ENCODE measurements at regions not wholly inside any gene's neighbourhood (a gene's known extent, or its start where the extent isn't known, plus 50 kb on each side); places are given as distances from the start of the nearest gene placed in this dataset.

DNA sequence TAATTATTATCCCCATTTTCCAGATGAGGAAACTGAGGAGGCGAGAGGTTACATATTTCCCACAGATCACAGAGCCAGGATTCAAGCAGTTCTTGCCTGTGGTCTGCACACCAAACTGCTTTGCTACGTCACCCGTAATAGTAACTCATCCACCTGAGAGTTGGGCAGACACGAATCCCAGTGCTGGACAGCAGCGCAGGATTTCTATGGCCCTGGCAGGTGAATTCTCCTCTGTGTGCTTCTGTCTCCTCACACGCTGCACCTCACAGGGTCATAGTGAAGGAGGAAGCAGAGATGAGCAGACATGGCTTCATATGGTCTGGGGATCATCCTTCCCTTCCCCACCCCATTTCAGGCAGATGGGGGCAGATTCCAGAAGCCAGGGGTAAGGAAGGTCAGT, 127.0 kb upstream of the LRFN2 start:
- H3K27me3 ChIP-seq (ENCODE audit: insufficient read depth, low read length) = peaks cover 10% of the 10 kb centered on the region
- H3K9me3 ChIP-seq (ENCODE audit: insufficient read depth, low read depth, low read length) = no peaks in the 10 kb centered on the region
- no peak overlapping the region for H2AFZ ChIP-seq (ENCODE audit: low read depth, low read length)
- Mint-ChIP-seq H3K27ac (ENCODE audit: unreplicated experiment) (no peak overlapping the region), H3K36me3 (ENCODE audit: low read depth, unreplicated experiment) (peaks cover 2% of the 10 kb centered on the region), H3K4me3 (ENCODE audit: unreplicated experiment) (no peak overlapping the region), H3K27me3 (ENCODE audit: low read depth, unreplicated experiment) (peaks cover 33% of the 10 kb centered on the region), H3K9me3 (ENCODE audit: unreplicated experiment) (no peaks in the 10 kb centered on the region), H3K4me1 (ENCODE audit: low read depth, unreplicated experiment) (peaks cover 2% of the 10 kb centered on the region)
- no peaks in the 10 kb centered on the region for H4K20me1 ChIP-seq (ENCODE audit: insufficient read depth, low read length)
- FAIRE-seq (no peak), DNase-seq (ENCODE audit: low read depth) (no peak)
- no peak for TF ChIP-seq EZH2 (IDR thresholded peaks at IDR 0.05; ENCODE audit: insufficient read depth, low read length)
- TF ChIP-seq, protein P1, sequence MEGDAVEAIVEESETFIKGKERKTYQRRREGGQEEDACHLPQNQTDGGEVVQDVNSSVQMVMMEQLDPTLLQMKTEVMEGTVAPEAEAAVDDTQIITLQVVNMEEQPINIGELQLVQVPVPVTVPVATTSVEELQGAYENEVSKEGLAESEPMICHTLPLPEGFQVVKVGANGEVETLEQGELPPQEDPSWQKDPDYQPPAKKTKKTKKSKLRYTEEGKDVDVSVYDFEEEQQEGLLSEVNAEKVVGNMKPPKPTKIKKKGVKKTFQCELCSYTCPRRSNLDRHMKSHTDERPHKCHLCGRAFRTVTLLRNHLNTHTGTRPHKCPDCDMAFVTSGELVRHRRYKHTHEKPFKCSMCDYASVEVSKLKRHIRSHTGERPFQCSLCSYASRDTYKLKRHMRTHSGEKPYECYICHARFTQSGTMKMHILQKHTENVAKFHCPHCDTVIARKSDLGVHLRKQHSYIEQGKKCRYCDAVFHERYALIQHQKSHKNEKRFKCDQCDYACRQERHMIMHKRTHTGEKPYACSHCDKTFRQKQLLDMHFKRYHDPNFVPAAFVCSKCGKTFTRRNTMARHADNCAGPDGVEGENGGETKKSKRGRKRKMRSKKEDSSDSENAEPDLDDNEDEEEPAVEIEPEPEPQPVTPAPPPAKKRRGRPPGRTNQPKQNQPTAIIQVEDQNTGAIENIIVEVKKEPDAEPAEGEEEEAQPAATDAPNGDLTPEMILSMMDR (IDR thresholded peaks at IDR 0.05; ENCODE audit: insufficient read depth, low read depth, low read length) = no peak
- H3K4me3 ChIP-seq (ENCODE audit: insufficient read depth, low read depth, low read length) = no peak overlapping the region
- no peaks in the 10 kb centered on the region for H3K36me3 ChIP-seq (ENCODE audit: insufficient read depth, low read length)
- no peak overlapping the region for H3K27ac ChIP-seq (ENCODE audit: low read depth, low read length)
- H3K4me2 ChIP-seq (ENCODE audit: low read length) = no peak overlapping the region
- H3K79me2 ChIP-seq (ENCODE audit: insufficient read depth, low read length) = no peaks in the 10 kb centered on the region
- no peak overlapping the region for H3K9ac ChIP-seq (ENCODE audit: low read length)
- H3K4me1 ChIP-seq (ENCODE audit: insufficient read depth, low read length) = peaks cover under 1% of the 10 kb centered on the region

DNA sequence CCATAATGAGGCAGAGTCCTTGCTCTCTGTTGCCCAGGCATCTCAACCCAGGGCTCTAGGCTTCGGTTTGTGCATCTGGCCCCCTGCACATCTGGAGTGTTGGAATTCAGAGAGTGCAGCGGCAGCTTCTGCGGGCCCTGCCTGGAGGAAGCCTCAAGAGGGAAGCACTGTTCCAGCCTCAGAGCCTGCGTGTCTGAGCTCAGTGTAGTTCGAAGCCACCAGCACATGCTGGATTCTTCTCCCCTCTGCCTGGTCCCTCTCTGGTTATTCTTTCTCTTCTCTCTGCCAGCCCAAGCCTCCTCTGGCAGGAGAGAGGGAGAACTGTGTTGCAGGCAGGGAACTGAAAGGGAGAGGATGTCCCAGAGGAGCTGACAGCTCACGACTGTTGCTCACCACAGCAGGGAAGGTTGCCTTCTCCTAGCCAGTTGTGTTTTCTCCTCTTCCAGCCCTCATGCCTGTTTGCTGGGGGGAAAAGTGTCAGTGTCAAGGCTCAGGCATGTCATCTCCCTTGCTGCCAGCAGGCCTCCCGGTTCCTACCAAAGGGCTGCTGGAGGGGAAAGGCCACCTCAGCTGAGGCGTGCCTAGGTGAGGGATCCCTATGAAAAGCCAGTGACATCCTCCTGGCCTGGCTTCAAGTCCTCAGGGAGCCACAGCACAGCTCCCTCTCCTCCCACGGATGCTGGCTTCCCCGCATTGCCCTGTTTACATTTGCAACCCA, 126.0 kb upstream of the LRFN2 start:
- peaks cover 33% of the 10 kb centered on the region for H3K27me3 Mint-ChIP-seq (ENCODE audit: low read depth, unreplicated experiment)
- no peak overlapping the region for H3K4me3 ChIP-seq (ENCODE audit: insufficient read depth, low read depth, low read length)
- H4K20me1 ChIP-seq (ENCODE audit: insufficient read depth, low read length) = no peaks in the 10 kb centered on the region
- no peak overlapping the region for H3K9ac ChIP-seq (ENCODE audit: low read length)
- peaks cover 3% of the 10 kb centered on the region for H3K9me3 Mint-ChIP-seq (ENCODE audit: unreplicated experiment)
- H3K79me2 ChIP-seq (ENCODE audit: insufficient read depth, low read length) = no peaks in the 10 kb centered on the region
- H3K27ac Mint-ChIP-seq (ENCODE audit: unreplicated experiment) = no peak overlapping the region
- H3K27me3 ChIP-seq (ENCODE audit: insufficient read depth, low read length) = peaks cover 10% of the 10 kb centered on the region
- no peak for FAIRE-seq
- H3K9me3 ChIP-seq (ENCODE audit: insufficient read depth, low read depth, low read length) = no peaks in the 10 kb centered on the region
- no peak for TF ChIP-seq EZH2 (IDR thresholded peaks at IDR 0.05; ENCODE audit: insufficient read depth, low read length)
- TF ChIP-seq, protein P1 (IDR thresholded peaks at IDR 0.05; ENCODE audit: insufficient read depth, low read depth, low read length) = no peak
- no peak overlapping the region for H3K4me2 ChIP-seq (ENCODE audit: low read length)
- H3K36me3 ChIP-seq (ENCODE audit: insufficient read depth, low read length) = no peaks in the 10 kb centered on the region
- no peak overlapping the region for H3K4me3 Mint-ChIP-seq (ENCODE audit: unreplicated experiment)
- no peaks in the 10 kb centered on the region for H3K4me1 Mint-ChIP-seq (ENCODE audit: low read depth, unreplicated experiment)
- no peaks in the 10 kb centered on the region for H3K4me1 ChIP-seq (ENCODE audit: insufficient read depth, low read length)
- H2AFZ ChIP-seq (ENCODE audit: low read depth, low read length) = no peak overlapping the region
- no peak overlapping the region for H3K27ac ChIP-seq (ENCODE audit: low read depth, low read length)
- peaks cover 2% of the 10 kb centered on the region for H3K36me3 Mint-ChIP-seq (ENCODE audit: low read depth, unreplicated experiment)
- no peak for DNase-seq (ENCODE audit: low read depth)

DNA sequence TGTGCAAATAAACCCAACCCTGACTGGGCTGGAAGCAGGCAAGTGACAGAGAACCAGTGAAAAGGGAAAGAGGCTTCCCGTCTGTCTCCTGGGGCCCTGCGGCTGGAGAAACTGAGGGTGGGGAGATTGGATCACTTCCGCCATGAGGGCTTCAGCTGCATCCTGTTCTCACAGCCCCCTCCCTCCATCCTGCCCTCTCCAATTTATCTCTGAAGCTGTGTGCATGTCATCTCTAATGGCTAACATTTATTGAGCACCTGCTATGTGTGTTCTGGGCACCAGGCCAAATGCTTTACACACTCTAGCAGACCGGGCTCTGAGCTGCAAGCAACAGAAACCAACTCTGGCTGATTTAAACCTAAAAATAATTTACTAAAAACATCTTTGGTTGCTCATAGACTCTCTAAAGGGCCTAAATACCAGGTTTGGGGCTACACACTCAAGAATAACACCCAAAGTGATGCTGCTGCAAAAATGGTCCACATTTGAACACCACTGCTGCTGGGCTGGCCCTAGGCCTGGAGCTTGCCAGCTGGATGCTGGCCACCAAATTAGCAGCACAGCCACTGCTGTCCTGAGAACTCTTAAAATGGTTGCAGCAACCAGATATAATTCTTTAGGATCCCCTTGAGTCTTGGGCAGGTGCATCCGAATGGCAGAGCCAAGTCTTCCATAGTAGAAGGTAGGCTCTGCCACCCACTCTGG, 123.6 kb upstream of the LRFN2 start:
- H3K4me1 ChIP-seq (ENCODE audit: insufficient read depth, low read length) = no peaks in the 10 kb centered on the region

More for the DNA sequence above, 123.6 kb upstream of the LRFN2 start:
- H3K9me3 Mint-ChIP-seq (ENCODE audit: unreplicated experiment) = peaks cover 4% of the 10 kb centered on the region
- peaks cover 36% of the 10 kb centered on the region for H3K27me3 Mint-ChIP-seq (ENCODE audit: low read depth, unreplicated experiment)
- no peak overlapping the region for H3K4me3 Mint-ChIP-seq (ENCODE audit: unreplicated experiment)
- Histone ChIP-seq H4K20me1 (ENCODE audit: insufficient read depth, low read length) (no peaks in the 10 kb centered on the region), H2AFZ (ENCODE audit: low read depth, low read length) (no peak overlapping the region), H3K36me3 (ENCODE audit: insufficient read depth, low read length) (no peaks in the 10 kb centered on the region), H3K9ac (ENCODE audit: low read length) (no peak overlapping the region), H3K27ac (ENCODE audit: low read depth, low read length) (no peak overlapping the region), H3K9me3 (ENCODE audit: insufficient read depth, low read depth, low read length) (no peaks in the 10 kb centered on the region), H3K4me2 (ENCODE audit: low read length) (no peak overlapping the region), H3K27me3 (ENCODE audit: insufficient read depth, low read length) (peaks cover 8% of the 10 kb centered on the region), H3K79me2 (ENCODE audit: insufficient read depth, low read length) (no peaks in the 10 kb centered on the region), H3K4me3 (ENCODE audit: insufficient read depth, low read depth, low read length) (no peak overlapping the region)
- no peak for TF ChIP-seq EZH2 (IDR thresholded peaks at IDR 0.05; ENCODE audit: insufficient read depth, low read length)
- TF ChIP-seq, protein P1 (IDR thresholded peaks at IDR 0.05; ENCODE audit: insufficient read depth, low read depth, low read length) = no peak
- H3K27ac Mint-ChIP-seq (ENCODE audit: unreplicated experiment) = no peak overlapping the region
- DNase-seq (ENCODE audit: low read depth) (no peak), FAIRE-seq (no peak)
- H3K36me3 Mint-ChIP-seq (ENCODE audit: low read depth, unreplicated experiment) = peaks cover 2% of the 10 kb centered on the region
- H3K4me1 Mint-ChIP-seq (ENCODE audit: low read depth, unreplicated experiment) = no peaks in the 10 kb centered on the region

Measured in astrocyte (in vitro differentiated cells and primary cell).